GM19035 (cell line): ENCODE measurements at regions not wholly inside any gene's neighbourhood (a gene's known extent, or its start where the extent isn't known, plus 50 kb on each side); places are given as distances from the start of the nearest gene placed in this dataset.

Experiments used
- ATAC-seq: cut with Tn5 transposase; IDR thresholded peaks from one replicate; pipeline ENCODE4 v1.9.1; 2021; ENCODE audit not compliant: unreplicated experiment

GRCh38 chr6:168981187-168981586 lies 272.5 kb downstream of the THBS2 start:
- ATAC-seq, result no peak

DNA sequence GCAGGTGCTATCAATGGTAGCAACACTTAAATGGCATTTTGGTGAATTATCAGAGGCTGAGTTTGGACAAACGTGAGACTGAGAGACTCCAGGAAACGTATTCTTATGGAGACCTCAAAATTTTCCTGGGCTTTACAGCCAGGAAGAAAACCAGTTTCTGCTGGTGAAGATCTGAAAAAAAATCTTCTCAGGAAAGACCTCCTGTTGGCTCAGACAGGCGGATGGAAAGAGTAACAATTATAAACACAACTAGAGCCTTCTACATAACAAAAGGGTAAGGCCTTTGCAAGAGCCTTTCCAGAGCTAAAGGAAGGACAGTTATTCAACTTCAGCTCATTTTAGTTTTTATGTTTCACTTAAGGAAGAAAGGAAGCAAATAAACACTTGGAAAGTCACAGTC lies 274.4 kb downstream of the THBS2 start:
- no peak for ATAC-seq

DNA sequence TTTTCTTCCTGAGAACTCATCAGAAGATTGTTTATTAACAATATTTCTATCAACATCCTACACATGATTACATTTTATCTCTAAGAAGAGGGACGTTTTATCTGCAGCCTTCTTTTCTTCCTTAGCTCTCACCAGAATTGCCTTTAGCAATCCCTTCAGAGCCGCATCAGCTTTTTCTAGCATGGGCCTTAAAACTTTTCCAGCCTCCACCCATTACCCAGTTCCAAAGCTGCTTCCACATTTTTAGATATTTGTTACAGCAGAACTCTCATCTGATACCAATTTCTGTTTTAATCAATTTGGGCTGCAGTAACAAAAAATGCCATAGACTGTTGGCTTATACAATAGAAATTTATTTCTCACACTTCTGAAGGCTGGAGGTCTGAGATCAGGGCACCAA lies 281.5 kb downstream of the THBS2 start:
- ATAC-seq, result no peak

DNA sequence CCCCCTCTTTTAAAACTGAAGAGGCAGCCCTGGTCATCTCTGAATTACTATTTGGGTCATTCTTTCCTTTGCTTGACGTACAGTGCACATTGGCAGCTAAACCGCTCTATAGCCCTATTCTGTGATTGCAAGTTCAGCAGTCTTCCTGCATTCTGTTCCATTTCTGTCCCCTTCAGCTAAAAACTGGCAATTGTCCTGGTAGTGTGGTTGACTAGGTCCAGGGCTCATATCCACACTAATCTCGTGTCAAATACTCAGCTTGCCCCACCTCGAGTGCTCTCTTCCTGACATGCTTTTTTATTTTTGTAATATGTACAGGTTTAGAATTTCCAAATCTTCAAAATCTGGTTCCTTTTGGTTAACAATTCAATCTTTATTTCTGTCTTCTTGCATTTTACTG lies 282.1 kb downstream of the THBS2 start:
- ATAC-seq, result no peak

GRCh38 chr6:168968801-168969200 lies 284.8 kb downstream of the THBS2 start:
- ATAC-seq, result no peak

DNA sequence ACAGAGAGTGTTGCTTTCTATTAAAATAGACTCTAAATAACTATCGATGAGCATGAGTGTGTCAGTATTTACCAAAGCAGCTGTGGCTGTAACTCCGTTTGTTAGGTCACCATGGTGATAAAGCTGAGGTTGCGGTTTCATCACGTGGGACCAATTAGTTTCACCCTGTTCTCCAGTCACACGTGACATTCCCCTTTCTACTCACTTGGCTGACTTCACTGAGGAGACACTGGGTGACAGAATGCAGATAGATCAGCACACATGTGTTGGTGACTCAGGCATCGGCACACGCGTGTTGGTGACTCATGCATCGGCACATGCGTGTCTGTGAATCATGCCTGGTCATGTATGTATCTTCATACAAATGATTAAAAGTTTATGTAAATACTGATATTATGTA lies 285.4 kb downstream of the THBS2 start:
- ATAC-seq, result no peak

DNA sequence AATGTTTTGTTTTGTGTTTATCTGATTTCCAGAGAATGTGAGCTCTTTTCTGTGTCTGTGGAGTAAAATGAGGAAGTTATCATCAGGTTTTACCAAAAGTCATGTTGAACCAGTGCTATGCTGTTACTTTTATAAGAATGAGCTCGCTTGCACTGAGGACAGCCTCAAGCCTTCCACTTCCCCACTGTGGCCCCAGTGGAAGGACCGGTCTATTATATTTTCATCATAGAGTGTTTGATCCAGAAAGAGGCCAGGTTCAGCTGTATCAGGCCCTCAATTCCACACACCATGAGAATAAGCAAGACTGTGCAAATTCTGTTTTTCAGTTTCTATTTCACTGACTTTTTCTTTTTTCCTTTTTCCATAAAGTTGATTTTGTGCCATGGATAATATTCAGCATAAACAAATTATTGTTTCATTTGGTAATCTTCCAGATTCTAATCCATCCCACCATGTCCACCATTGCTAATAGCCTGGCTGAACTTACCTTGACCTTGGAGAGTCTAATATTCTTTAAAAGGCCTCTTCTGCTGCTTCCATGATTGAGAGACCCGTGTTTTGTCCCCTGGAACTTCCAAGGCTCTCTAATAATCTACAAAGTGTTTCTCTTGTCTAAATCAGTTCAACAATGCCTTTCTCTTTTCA lies 286.2 kb downstream of the THBS2 start:
- ATAC-seq, result no peak

- ATAC-seq, result no peak
Observed at GRCh38 chr6:168964138-168964835, 289.4 kb downstream of the THBS2 start.

GRCh38 chr6:168962886-168963285 lies 290.8 kb downstream of the THBS2 start:
- no peak for ATAC-seq

GRCh38 chr6:168961264-168961656 lies 292.4 kb downstream of the THBS2 start:
- ATAC-seq, result no peak

DNA sequence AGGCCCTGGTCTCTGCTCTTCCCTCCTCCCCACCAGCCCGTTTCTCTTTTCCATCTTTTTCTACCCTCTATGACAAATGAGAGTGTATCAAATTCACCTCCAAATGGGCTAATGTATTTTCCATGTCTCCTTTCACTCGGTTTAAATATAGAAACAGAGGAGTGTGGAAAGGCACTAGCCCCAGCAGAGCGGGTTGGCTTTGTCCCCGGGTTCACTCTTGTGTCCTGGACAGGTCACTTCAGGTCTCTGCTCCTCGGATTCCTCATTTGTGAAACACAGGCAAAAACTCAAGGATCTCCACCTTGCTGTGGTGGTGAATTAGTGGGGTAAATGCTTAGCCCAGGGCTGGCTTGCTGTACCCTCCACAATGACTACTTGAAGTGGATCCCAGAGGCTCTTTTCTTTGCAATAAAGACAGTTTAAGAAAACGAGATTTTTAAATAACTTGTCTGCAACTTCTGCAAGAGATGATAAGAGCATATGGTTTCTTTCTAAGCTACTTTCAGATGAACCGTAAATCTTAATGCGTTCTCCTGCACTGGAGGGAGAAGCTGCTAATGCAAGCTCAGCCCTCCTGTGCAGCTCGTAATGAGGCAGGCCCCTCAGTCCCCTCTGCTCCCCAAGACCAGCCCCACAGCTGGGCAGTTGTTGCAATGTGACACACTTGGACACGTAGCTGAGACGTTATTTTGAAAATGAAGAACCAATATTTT lies 292.9 kb downstream of the THBS2 start:
- ATAC-seq, result no peak

DNA sequence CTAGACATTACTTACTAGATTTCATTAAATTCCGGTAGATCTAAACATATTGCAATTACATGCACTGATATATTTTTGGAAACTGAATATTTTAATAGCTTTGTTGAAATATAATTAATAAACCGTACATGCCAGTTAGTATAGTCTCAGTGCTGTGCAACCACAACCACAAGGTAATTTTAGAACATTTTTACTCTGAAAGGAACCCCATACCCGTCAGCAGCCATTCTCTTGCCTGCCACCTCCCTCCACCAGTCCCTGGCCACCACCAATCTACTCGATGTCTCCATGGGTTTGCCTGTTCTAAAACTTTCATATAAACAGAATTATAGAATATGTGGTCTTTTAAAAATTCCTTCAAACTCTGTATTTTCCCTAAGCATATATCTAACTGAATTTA lies 293.9 kb downstream of the THBS2 start:
- no peak for ATAC-seq

- ATAC-seq, result no peak
Observed at GRCh38 chr6:168956884-168957730, 296.5 kb downstream of the THBS2 start.

GRCh38 chr6:168956141-168956838 lies 297.4 kb downstream of the THBS2 start:
- no peak for ATAC-seq

GRCh38 chr6:168953461-168953860 lies 300.2 kb downstream of the THBS2 start:
- no peak for ATAC-seq

- ATAC-seq, result no peak
Observed at GRCh38 chr6:168951217-168951616, 302.4 kb downstream of the THBS2 start.

- no peak for ATAC-seq
Observed at GRCh38 chr6:168950858-168951214, 302.8 kb downstream of the THBS2 start.

DNA sequence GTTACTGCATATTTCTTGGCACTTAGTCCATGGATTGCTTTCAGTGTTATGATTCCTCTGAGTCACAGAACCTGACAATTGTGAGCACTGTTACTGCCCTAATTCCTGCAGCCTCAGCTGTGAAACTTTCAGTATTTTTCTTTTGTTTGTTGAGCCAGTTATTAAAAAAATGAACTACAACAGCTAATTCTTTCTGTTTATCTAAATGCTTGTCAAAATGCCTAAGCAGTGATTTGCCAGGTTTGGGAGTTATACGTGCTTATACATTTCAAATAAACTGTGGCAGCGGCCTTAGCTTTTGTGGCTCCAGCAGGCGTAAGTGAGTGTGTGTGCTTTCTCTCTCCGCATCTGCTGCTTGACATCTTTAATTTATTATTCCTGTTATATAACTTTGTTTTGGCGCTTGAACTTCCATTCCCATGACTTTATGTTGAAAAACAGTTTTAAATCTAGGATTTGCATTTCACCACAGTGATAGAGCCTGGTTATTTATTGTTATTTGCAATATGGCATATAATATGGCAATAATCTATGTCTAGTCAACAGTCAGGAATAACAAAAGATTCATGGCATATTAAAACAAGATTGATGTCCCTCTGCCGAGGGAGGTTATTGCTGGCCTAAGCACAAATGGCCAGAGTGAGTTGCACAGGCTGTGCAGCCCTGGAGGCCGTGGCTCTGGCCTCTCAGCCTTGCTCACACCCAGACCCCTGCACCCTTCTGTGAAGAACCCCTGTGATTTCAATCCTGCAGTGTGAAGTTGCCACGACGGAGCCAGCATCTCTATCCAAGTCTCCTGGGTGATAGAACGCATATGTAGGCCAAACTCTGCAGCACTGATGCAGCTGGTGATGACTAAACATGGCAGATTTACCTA lies 303.4 kb downstream of the THBS2 start:
- no peak for ATAC-seq

DNA sequence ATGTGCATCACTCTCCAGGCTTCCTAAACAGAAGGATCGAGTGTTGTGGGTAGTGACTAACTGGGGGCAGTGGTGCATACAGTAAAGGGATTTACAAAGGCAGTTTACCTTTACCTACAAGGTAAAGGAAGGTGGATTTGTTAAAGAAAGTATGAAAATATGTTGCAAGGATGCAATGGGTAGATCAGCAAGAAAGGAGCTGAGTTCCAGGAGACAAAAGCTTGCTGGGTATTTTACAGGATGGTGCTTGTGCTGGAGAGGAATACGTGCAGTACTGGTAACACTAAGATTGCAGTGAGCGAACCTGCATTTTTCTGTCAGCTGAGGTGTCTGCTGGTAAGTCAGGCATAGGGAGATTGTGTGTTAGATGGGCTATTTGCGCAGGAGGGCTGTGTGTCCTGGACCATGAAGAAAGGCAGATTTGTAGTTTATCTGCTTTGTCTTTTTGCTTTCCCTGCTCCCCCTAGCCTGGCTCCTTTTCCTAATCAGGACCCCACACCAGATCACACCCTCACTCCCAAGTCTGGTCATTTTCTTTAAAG lies 304.6 kb downstream of the THBS2 start:
- ATAC-seq, result no peak

DNA sequence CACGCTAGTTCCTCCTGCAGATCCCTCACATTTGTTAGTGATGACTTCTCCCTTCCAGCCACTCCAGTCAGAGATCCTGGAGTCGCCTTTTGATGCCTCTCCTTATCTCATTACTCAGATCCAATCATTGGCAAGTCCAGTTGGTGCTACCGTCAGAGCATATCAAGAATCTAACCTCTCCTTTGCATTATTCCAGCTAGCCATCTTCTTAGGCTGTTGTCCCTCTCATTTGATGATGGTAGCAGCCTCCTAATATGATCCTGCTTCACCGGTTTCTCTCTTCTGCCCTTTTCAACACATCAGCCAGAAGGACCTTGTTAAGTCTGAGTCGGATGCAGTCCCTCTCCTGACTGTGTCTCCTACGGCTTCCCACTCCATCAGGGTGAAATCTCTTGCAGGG lies 305.6 kb downstream of the THBS2 start:
- ATAC-seq, result no peak
